Fibroblast of the aortic adventitia (primary cell): ENCODE measurements at regions not wholly inside any gene's neighbourhood (a gene's known extent, or its start where the extent isn't known, plus 50 kb on each side); places are given as distances from the start of the nearest gene placed in this dataset.
"Not testable (repeated sequence)": the region's sequence is repeated elsewhere in the genome, so short reads cannot be mapped to it uniquely, and the experiment has no call there.

Experiments used
- DNase-seq: peaks from one replicate; pipeline ENCODE4 v3.0.0-alpha.2; 2010; ENCODE audit warnings: low read depth
- H3K4me3 ChIP-seq: 2 replicates; pipeline ENCODE4 v1.5.1; 2011; ENCODE audit warnings: low read depth, mild to moderate bottlenecking, control low read depth, low read length, moderate library complexity
- CTCF ChIP-seq: IDR thresholded peaks from 2 replicates; pipeline ENCODE4 v1.5.1; 2011; ENCODE audit warnings: mild to moderate bottlenecking, low read length, control low read depth, inconsistent platforms; ENCODE audit not compliant: insufficient read depth

DNA sequence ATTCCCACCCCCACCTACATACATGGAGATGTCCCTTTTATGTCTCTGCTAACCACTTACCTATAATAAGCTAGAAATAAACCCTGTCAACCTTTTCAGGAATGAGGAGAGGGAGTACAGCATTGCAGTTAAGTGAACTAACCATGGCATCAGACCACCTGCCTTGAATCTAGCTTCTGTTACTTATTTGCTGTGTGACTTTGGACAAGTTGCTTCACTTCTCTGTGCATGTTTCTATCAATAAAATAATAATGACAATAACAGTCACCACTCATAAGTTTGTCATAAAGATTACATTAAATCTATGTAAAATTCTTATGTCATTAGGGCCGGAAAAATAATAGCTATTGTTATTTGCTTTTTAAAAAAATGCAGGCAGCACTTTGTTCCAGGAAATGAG lies 881.1 kb upstream of the AUTS2 start:
- TF ChIP-seq CTCF = no peak
- no peak for DNase-seq
- H3K4me3 ChIP-seq = no peak overlapping the region

DNA sequence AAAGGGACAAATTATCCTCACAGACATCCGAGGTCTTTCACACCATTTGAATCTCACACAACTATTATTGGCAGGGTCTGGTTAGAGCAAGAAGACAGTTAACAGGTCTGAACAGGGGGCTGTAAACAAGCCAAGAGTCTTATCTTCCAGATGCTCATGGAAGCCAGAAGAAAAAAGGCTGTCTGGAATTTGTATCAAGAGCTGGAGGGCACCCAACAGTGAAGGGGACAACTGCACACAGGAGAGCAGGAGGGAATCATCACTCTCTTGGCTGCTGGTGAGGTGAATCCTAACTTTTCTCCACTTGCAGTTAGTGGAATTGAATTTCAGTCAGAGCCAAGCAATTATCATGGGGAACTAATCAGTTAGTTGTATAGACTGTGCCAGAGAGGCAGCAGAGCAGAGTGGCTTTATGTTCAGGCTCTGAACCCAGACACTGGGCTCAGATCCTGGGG lies 880.2 kb upstream of the AUTS2 start:
- DNase-seq = peak; percentile 11
- H3K4me3 ChIP-seq = no peak overlapping the region
- no peak for TF ChIP-seq CTCF

GRCh38 chr7:68720697-68721096 lies 877.6 kb upstream of the AUTS2 start:
- H3K4me3 ChIP-seq = no peak overlapping the region
- TF ChIP-seq CTCF = no peak
- peak; percentile 11 for DNase-seq

GRCh38 chr7:68722044-68722443 lies 876.2 kb upstream of the AUTS2 start:
- no peak for TF ChIP-seq CTCF
- DNase-seq = no peak
- H3K4me3 ChIP-seq = no peak overlapping the region

GRCh38 chr7:68724965-68725364 lies 873.3 kb upstream of the AUTS2 start:
- no peak for DNase-seq
- no peak overlapping the region for H3K4me3 ChIP-seq
- no peak for TF ChIP-seq CTCF

GRCh38 chr7:68725843-68726785 lies 872.2 kb upstream of the AUTS2 start:
- TF ChIP-seq CTCF = no peak
- no peak for DNase-seq
- no peak overlapping the region for H3K4me3 ChIP-seq

- DNase-seq, H3K4me3 ChIP-seq: not testable (repeated sequence)
Observed at GRCh38 chr7:68728720-68729119, 869.6 kb upstream of the AUTS2 start.
